ENCODE measurements at regions not wholly inside any gene's neighbourhood (a gene's known extent, or its start where the extent isn't known, plus 50 kb on each side); places are given as distances from the start of the nearest gene placed in this dataset.

DNA sequence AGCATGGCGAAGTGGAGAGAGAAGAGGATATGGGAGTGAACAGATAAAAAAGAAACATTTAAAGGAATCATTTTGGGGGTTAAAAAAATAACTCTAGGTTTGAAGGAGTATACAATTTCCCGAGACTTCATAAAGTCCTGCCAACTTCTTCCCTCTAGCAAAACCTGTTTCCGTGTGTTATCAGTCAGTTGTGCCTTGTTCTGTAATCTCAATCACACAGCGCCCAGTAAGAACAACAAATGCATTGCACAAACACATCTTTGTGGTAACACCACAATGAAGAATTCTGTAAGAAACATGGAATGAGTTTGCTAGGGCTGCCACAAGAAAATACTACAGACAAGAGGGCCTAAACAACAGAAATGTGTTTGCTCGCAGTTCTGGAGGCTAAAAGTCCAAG, 144.7 kb upstream of the FUT8 start:
- Histone ChIP-seq H3K4me3 (no peak overlapping the region), H3K9ac (ENCODE audit: insufficient read depth in 1 of 2, low read length in 2 of 2) (no peak overlapping the region), H3K4me1 (ENCODE audit: control insufficient read depth in 5 of 5, insufficient read depth in 5 of 5, low read length in 5 of 5) (peaks cover 0 to 7% (median 0%) of the 10 kb centered on the region in 5 donors), H3K9me3 (ENCODE audit: control insufficient read depth in 4 of 4, insufficient read depth in 3 of 4, low read length in 3 of 4) (no peaks in the 10 kb centered on the region), H3K27me3 (ENCODE audit: control insufficient read depth in 3 of 3, insufficient read depth in 3 of 3, low read length in 2 of 3) (no peaks in the 10 kb centered on the region), H3K36me3 (ENCODE audit: control insufficient read depth in 4 of 4, insufficient read depth in 4 of 4, low read length in 4 of 4) (no peaks in the 10 kb centered on the region), H3K27ac (ENCODE audit: low read depth in 1 of 2, low read length in 1 of 2) (no peak overlapping the region)
- ATAC-seq (ENCODE audit: insufficient read depth, low FRiP score) (no peak), DNase-seq (peak in 1 of 3 donors; percentile 50)
- no peak for TF ChIP-seq CTCF (IDR thresholded peaks at IDR 0.05; ENCODE audit: control extremely low read depth, extremely low read depth)
- 74 to 76% methylated on average over 5 of the region's 5 CpGs for WGBS, 2 donors

DNA sequence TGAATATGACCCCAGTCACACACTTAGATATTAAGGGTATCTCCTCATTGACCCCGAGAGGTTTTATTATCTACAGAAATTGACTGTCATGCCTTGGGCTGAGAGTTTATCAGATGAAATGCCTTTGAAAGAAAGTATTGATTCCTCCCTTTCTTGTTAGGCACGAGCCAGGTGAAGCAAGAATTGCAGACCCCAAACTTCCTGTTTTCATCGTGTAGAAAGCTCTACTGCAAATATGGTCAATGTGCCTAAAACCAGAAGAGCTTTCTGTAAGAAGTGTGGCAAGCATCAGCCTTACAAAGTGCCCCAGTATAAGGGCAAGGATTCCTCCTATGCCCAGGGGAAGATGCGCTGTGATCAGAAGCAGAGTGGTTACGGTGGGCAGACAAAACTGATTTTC, 143.9 kb upstream of the FUT8 start:
- Histone ChIP-seq H3K4me1 (ENCODE audit: control insufficient read depth in 5 of 5, insufficient read depth in 5 of 5, low read length in 5 of 5) (peaks cover 0 to 7% (median 0%) of the 10 kb centered on the region in 5 donors), H3K27me3 (ENCODE audit: control insufficient read depth in 3 of 3, insufficient read depth in 3 of 3, low read length in 2 of 3) (no peaks in the 10 kb centered on the region), H3K27ac (ENCODE audit: low read depth in 1 of 2, low read length in 1 of 2) (no peak overlapping the region), H3K36me3 (ENCODE audit: control insufficient read depth in 4 of 4, insufficient read depth in 4 of 4, low read length in 4 of 4) (no peaks in the 10 kb centered on the region), H3K9ac (ENCODE audit: insufficient read depth in 1 of 2, low read length in 2 of 2) (no peak overlapping the region), H3K9me3 (ENCODE audit: control insufficient read depth in 4 of 4, insufficient read depth in 3 of 4, low read length in 3 of 4) (no peaks in the 10 kb centered on the region), H3K4me3 (no peak overlapping the region)
- no peak for TF ChIP-seq CTCF (IDR thresholded peaks at IDR 0.05; ENCODE audit: control extremely low read depth, extremely low read depth)
- ATAC-seq (ENCODE audit: insufficient read depth, low FRiP score) (no peak), DNase-seq (no peak)
- 64 to 82% methylated on average over 5 of the region's 5 CpGs for WGBS, 2 donors

- ATAC-seq (ENCODE audit: insufficient read depth, low FRiP score) = no peak
- H3K27ac ChIP-seq (ENCODE audit: low read depth in 1 of 2, low read length in 1 of 2) = no peak overlapping the region
These were observed 142.8 kb upstream of the FUT8 start for GRCh38 chr14:65269732-65270131.

More at GRCh38 chr14:65269732-65270131, 142.8 kb upstream of the FUT8 start:
- no peak for TF ChIP-seq CTCF (IDR thresholded peaks at IDR 0.05; ENCODE audit: control extremely low read depth, extremely low read depth)
- no peak overlapping the region for H3K9ac ChIP-seq (ENCODE audit: insufficient read depth in 1 of 2, low read length in 2 of 2)
- WGBS, 2 donors = 64 to 77% methylated on average over 1 of the region's 1 CpG
- no peak for DNase-seq
- no peaks in the 10 kb centered on the region for H3K36me3 ChIP-seq (ENCODE audit: control insufficient read depth in 4 of 4, insufficient read depth in 4 of 4, low read length in 4 of 4)
- H3K4me3 ChIP-seq = no peak overlapping the region
- no peaks in the 10 kb centered on the region for H3K27me3 ChIP-seq (ENCODE audit: control insufficient read depth in 3 of 3, insufficient read depth in 3 of 3, low read length in 2 of 3)
- peaks cover 0 to 7% (median 0%) of the 10 kb centered on the region in 5 donors for H3K4me1 ChIP-seq (ENCODE audit: control insufficient read depth in 5 of 5, insufficient read depth in 5 of 5, low read length in 5 of 5)
- H3K9me3 ChIP-seq (ENCODE audit: control insufficient read depth in 4 of 4, insufficient read depth in 3 of 4, low read length in 3 of 4) = no peaks in the 10 kb centered on the region

Data from lung (tissue), 11 donors.